ENCODE measurements at regions not wholly inside any gene's neighbourhood (a gene's known extent, or its start where the extent isn't known, plus 50 kb on each side); places are given as distances from the start of the nearest gene placed in this dataset.

DNA sequence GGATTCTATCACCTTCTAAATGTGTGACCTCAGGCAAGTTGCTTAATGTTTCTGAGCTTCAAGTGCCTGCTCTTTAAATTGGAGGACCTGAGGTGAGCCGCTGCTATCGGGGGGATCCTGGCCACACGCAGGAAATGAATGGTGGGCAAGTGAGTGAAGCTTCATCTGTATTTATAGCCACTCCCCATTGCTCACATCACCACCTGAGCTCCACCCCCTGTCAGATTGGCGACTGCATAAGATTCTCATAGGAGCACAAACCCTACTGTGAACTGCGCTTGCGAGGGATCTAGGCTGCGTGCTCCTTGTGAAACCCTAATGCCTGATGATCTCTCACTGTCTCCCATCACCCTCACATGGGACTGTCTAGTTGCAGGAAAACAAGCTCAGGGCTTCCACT lies 158.6 kb upstream of the CCND2 start:
- Mint-ChIP-seq H3K27ac (ENCODE audit: low read depth) (no peak overlapping the region), H3K36me3 (ENCODE audit: insufficient read depth) (no peaks in the 10 kb centered on the region), H3K27me3 (peaks cover 12% of the 10 kb centered on the region), H3K9me3 (no peaks in the 10 kb centered on the region), H3K4me3 (no peak overlapping the region), H3K4me1 (peaks cover 34% of the 10 kb centered on the region)
- ATAC-seq (replicated peaks; ENCODE audit: extremely low read depth, poor library complexity, severe bottlenecking) (peak; percentile 67), DNase-seq (ENCODE audit: low spot score in 2 of 2) (no peak)

DNA sequence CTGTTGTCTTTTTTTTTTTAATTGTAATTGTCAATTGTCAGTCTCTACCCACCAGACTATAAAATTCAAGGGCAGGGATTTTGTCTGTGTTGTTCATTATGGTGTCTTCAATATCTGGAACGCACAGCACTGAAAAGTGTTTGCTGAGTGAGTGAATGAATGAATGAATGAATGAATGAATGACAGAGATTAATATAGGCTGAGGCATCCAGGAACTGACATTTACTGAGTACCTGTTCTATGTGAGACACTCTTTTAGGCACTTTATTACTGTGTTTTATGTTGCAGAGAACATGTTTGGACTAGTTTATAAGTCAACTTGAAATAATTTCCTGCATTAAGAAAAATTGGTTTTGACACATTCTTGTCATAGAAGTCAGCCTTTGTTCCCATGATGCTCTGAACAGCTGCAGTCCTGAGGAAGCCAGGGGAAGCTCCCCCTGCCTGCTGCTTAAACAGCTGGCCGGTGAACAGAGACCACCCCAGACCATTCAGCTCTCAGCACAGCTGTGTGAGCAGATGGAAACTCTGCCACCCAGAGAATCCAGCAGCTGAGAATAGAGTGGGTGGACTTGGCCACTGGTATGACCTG lies 160.7 kb upstream of the CCND2 start:
- Mint-ChIP-seq H3K9me3 (no peaks in the 10 kb centered on the region), H3K36me3 (ENCODE audit: insufficient read depth) (no peaks in the 10 kb centered on the region), H3K4me3 (no peak overlapping the region), H3K4me1 (peaks cover 21% of the 10 kb centered on the region), H3K27ac (ENCODE audit: low read depth) (no peak overlapping the region), H3K27me3 (peaks cover 11% of the 10 kb centered on the region)
- DNase-seq (ENCODE audit: low spot score in 2 of 2) = no peak
- ATAC-seq (replicated peaks; ENCODE audit: extremely low read depth, poor library complexity, severe bottlenecking) = no peak

GRCh38 chr12:4112290-4112689 lies 161.3 kb upstream of the CCND2 start:
- DNase-seq (ENCODE audit: low spot score in 2 of 2) (no peak), ATAC-seq (replicated peaks; ENCODE audit: extremely low read depth, poor library complexity, severe bottlenecking) (no peak)
- Mint-ChIP-seq H3K27me3 (peaks cover 11% of the 10 kb centered on the region), H3K4me3 (no peak overlapping the region), H3K27ac (ENCODE audit: low read depth) (no peak overlapping the region), H3K9me3 (no peaks in the 10 kb centered on the region), H3K36me3 (ENCODE audit: insufficient read depth) (no peaks in the 10 kb centered on the region), H3K4me1 (peaks cover 23% of the 10 kb centered on the region)

GRCh38 chr12:4111010-4111409 lies 162.6 kb upstream of the CCND2 start:
- ATAC-seq (replicated peaks; ENCODE audit: extremely low read depth, poor library complexity, severe bottlenecking) (no peak), DNase-seq (ENCODE audit: low spot score in 2 of 2) (no peak)
- Mint-ChIP-seq H3K4me3 (no peak overlapping the region), H3K27ac (ENCODE audit: low read depth) (no peak overlapping the region), H3K27me3 (peaks cover 9% of the 10 kb centered on the region), H3K9me3 (no peaks in the 10 kb centered on the region), H3K36me3 (ENCODE audit: insufficient read depth) (no peaks in the 10 kb centered on the region), H3K4me1 (peaks cover 28% of the 10 kb centered on the region)

- H3K9me3 Mint-ChIP-seq = no peaks in the 10 kb centered on the region
- H3K4me1 Mint-ChIP-seq = peaks cover 16% of the 10 kb centered on the region
- H3K36me3 Mint-ChIP-seq (ENCODE audit: insufficient read depth) = no peaks in the 10 kb centered on the region
- H3K4me3 Mint-ChIP-seq = no peak overlapping the region
- ATAC-seq (replicated peaks; ENCODE audit: extremely low read depth, poor library complexity, severe bottlenecking) = no peak
- H3K27me3 Mint-ChIP-seq = no peaks in the 10 kb centered on the region
- no peak for DNase-seq (ENCODE audit: low spot score in 2 of 2)
- H3K27ac Mint-ChIP-seq (ENCODE audit: low read depth) = no peak overlapping the region
These were observed 163.7 kb upstream of the CCND2 start for GRCh38 chr12:4109826-4110225.

DNA sequence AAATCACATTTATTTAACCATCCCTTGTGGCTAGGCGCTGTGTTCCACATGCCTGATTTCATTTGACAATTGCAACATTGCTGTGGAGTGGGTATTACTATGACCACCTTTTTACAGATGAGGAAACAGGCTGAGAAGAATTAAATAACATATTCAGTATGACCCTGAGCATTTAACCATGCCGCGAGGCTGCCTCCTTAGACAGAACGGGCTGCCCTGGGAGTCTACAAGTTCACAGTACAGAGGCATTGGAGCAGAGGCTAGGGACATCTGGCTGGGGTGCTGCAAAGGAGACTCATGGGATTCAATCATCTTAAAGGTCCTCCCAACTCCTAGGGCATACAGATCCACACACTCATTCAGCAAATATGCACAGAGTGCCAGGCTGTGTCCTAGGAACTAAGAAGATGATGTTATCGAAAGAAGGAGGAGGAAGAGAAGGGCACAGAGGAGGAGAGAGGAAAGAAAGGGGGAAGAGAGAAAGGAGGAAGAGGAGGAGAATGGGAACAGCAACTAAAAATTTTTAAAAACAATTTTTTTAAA lies 164.7 kb upstream of the CCND2 start:
- no peak overlapping the region for H3K27ac Mint-ChIP-seq (ENCODE audit: low read depth)
- ATAC-seq (replicated peaks; ENCODE audit: extremely low read depth, poor library complexity, severe bottlenecking) = no peak
- peaks cover 13% of the 10 kb centered on the region for H3K4me1 Mint-ChIP-seq
- no peak overlapping the region for H3K4me3 Mint-ChIP-seq
- no peaks in the 10 kb centered on the region for H3K27me3 Mint-ChIP-seq
- DNase-seq (ENCODE audit: low spot score in 2 of 2) = no peak
- H3K9me3 Mint-ChIP-seq = no peaks in the 10 kb centered on the region
- no peaks in the 10 kb centered on the region for H3K36me3 Mint-ChIP-seq (ENCODE audit: insufficient read depth)

DNA sequence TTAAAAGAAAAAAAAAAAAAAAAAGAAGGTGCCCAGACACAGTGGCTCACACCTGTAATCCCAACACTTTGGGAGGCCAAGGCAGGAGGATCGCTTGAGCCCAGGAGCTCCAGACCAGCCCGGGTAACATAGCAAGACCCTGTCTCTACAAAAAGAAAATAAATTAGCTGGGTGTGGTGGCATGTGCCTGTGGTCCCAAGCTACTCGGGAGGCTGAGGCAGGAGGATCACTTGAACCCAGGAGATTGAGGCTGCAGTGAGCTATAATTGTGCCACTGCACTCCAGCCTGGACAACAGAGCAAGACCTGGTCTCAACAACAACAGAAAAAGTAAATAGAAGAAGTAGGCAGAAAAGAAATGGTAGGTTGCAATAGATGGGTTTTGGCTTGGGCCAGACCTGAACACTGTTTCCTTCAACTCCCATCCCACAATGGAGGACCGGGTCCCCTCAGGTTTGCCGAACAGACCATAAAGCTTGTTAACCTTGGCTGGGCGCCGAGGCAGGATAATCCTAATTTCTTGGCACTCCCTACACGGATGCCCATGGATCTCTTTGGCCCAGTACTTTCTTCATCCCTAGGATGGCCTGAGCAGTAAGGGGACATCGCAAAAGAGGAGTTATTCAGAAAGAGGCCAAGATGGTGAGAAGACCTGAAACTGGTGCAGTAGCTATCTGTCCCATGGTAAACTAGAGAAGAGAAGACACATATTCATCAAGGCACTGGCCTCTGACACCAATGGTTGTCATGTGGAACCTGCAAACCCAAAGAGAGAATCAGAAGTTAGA lies 165.5 kb upstream of the CCND2 start:
- Mint-ChIP-seq H3K4me3 (no peak overlapping the region), H3K27me3 (no peaks in the 10 kb centered on the region), H3K4me1 (peaks cover 13% of the 10 kb centered on the region), H3K9me3 (no peaks in the 10 kb centered on the region), H3K27ac (ENCODE audit: low read depth) (peak overlapping the region; percentile 86), H3K36me3 (ENCODE audit: insufficient read depth) (no peaks in the 10 kb centered on the region)
- ATAC-seq (replicated peaks; ENCODE audit: extremely low read depth, poor library complexity, severe bottlenecking) (no peak), DNase-seq (ENCODE audit: low spot score in 2 of 2) (no peak)

- H3K36me3 Mint-ChIP-seq (ENCODE audit: insufficient read depth) = no peaks in the 10 kb centered on the region
- no peaks in the 10 kb centered on the region for H3K27me3 Mint-ChIP-seq
- peak; percentile 33 to 74 for DNase-seq (ENCODE audit: low spot score in 2 of 2)
- H3K27ac Mint-ChIP-seq (ENCODE audit: low read depth) = peak overlapping the region; percentile 86
- H3K4me3 Mint-ChIP-seq = no peak overlapping the region
- no peaks in the 10 kb centered on the region for H3K9me3 Mint-ChIP-seq
- peaks cover 13% of the 10 kb centered on the region for H3K4me1 Mint-ChIP-seq
- ATAC-seq (replicated peaks; ENCODE audit: extremely low read depth, poor library complexity, severe bottlenecking) = peak; percentile 98
These were observed 166.1 kb upstream of the CCND2 start for GRCh38 chr12:4107436-4107878.

DNA sequence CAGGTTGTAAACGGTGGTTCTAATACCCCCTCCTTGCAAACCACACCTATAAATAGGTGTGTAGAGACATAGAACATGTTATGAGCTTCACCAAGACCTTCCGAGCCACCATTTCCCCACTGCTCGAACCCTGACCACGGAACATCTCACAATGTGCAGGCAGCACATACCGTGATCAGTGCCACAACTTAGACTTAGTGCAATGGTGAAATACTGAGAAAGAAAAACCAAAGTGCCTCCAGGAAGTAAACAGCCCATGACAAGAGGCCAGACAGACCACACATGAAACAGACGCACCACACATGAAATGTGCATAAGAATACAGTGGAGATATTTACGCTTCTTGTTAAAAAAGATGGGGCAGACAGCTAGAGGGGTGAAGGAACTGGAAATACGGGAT lies 166.9 kb upstream of the CCND2 start:
- peaks cover 13% of the 10 kb centered on the region for H3K4me1 Mint-ChIP-seq
- no peaks in the 10 kb centered on the region for H3K9me3 Mint-ChIP-seq
- peak overlapping the region; percentile 86 for H3K27ac Mint-ChIP-seq (ENCODE audit: low read depth)
- DNase-seq (ENCODE audit: low spot score in 2 of 2) = no peak
- peak; percentile 63 for ATAC-seq (replicated peaks; ENCODE audit: extremely low read depth, poor library complexity, severe bottlenecking)
- H3K4me3 Mint-ChIP-seq = peak overlapping the region; percentile 35
- H3K27me3 Mint-ChIP-seq = no peaks in the 10 kb centered on the region
- H3K36me3 Mint-ChIP-seq (ENCODE audit: insufficient read depth) = no peaks in the 10 kb centered on the region

DNA sequence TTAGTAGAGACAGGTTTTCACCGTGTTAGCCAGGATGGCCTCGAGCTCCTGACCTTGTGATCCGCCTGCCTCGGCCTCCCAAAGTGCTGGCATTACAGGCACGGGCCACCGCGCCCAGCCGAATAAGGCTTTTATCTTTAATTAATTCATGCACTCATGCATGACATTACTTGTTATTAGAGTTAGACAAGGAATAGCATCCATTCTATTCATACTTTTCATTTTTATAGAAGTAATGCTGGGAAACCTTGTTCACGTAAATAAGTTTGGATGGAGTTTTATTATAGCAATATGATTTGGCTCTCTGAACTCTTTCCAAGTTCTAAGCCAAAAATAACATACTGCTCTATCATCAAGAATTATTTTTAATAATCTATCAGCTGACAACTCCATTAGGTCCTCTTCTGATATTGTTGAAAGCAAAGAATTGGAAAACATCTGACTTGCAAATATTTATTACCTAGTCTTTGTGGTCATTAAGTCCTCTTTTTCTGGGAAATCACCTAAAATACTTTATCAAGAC lies 168.8 kb upstream of the CCND2 start:
- Mint-ChIP-seq H3K4me3 (no peak overlapping the region), H3K27ac (ENCODE audit: low read depth) (no peak overlapping the region), H3K4me1 (peaks cover 13% of the 10 kb centered on the region), H3K36me3 (ENCODE audit: insufficient read depth) (no peaks in the 10 kb centered on the region), H3K27me3 (peaks cover 16% of the 10 kb centered on the region), H3K9me3 (no peaks in the 10 kb centered on the region)
- ATAC-seq (replicated peaks; ENCODE audit: extremely low read depth, poor library complexity, severe bottlenecking) (no peak), DNase-seq (ENCODE audit: low spot score in 2 of 2) (no peak)

- Mint-ChIP-seq H3K4me3 (no peak overlapping the region), H3K27me3 (peaks cover 30% of the 10 kb centered on the region), H3K36me3 (ENCODE audit: insufficient read depth) (no peaks in the 10 kb centered on the region), H3K9me3 (no peaks in the 10 kb centered on the region), H3K4me1 (no peaks in the 10 kb centered on the region), H3K27ac (ENCODE audit: low read depth) (no peak overlapping the region)
- DNase-seq (ENCODE audit: low spot score in 2 of 2) (no peak), ATAC-seq (replicated peaks; ENCODE audit: extremely low read depth, poor library complexity, severe bottlenecking) (no peak)
These were observed 174.3 kb upstream of the CCND2 start for GRCh38 chr12:4099276-4099675.

GRCh38 chr12:4091016-4091743 lies 182.4 kb upstream of the CCND2 start:
- H3K27me3 Mint-ChIP-seq = peaks cover 33% of the 10 kb centered on the region
- no peaks in the 10 kb centered on the region for H3K36me3 Mint-ChIP-seq (ENCODE audit: insufficient read depth)
- no peak overlapping the region for H3K27ac Mint-ChIP-seq (ENCODE audit: low read depth)
- H3K9me3 Mint-ChIP-seq = no peaks in the 10 kb centered on the region
- DNase-seq (ENCODE audit: low spot score in 2 of 2) (no peak), ATAC-seq (replicated peaks; ENCODE audit: extremely low read depth, poor library complexity, severe bottlenecking) (no peak)
- H3K4me1 Mint-ChIP-seq = no peaks in the 10 kb centered on the region
- no peak overlapping the region for H3K4me3 Mint-ChIP-seq

Data from central memory CD8-positive, alpha-beta T cell (primary cell).